ENCODE measurements at regions not wholly inside any gene's neighbourhood (a gene's known extent, or its start where the extent isn't known, plus 50 kb on each side); places are given as distances from the start of the nearest gene placed in this dataset.

DNA sequence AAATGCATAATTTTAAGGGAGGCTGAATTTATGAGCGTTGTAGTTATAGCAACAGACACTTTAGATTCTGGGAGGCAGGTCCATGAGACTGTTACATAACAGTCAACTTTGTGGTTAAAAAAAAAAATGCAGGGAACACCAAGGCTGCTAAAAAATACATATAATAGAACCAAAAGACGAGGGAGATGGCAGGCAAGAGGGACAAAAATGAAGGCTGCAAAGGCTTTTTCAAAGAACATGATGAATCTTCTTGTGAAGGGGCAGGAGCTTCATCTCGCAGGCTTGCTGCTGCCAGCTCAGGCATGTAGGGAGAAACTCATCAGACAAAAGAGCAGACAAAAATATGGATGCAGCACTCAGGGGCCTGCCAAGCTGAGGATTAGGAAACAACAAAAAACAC is 243.9 kb downstream of the SHQ1 start:
- no peak for DNase-seq (ENCODE audit: low read depth)
- H3K4me3 ChIP-seq (ENCODE audit: low read depth, low read length): no peak overlapping the region
- TF ChIP-seq POLR2A (IDR thresholded peaks at IDR 0.05; ENCODE audit: extremely low read depth, insufficient read length) (no peak), MAX (IDR thresholded peaks at IDR 0.05; ENCODE audit: low read depth, low read length) (no peak), MYC (IDR thresholded peaks at IDR 0.05; ENCODE audit: low read depth, low read length) (no peak), CTCF (IDR thresholded peaks at IDR 0.05; ENCODE audit: low read depth, low read length) (no peak)

DNA sequence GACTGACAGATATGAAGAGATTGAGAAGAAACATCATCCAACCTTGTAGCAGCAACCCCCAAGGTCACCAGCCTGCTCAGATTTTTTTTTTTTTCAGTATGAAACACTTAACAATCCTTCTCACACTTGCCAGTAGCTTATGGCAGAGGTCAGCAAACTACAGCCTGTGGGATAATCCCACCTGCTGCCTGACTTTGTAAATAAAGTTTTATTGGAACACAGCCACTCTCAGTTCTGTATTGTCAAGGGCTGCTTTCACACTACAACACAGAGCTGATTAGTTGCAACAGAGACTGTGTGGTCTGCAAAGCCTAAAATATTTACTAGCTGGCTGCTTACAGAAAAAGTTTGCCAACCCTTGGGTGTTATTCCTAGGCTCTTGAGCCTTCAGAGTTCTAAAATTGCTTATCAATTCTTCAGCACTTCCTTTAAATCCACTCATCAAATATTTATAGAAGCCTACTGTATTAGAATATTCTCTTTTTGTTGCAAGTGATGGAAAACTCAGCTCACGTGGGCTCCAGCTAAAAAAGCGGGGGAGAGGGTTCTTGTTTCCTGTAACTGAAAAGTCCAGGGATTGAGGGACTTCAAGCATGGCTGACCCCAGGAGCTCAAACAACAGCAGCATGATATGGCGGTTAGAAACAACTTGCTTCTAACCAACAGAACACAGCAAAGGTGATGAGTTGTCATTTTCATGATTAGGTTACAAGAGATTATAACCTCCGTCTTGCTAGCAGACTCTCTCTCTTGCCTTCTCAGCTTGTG is 246.1 kb downstream of the SHQ1 start:
- TF ChIP-seq CTCF (IDR thresholded peaks at IDR 0.05; ENCODE audit: low read depth, low read length) (no peak), MAX (IDR thresholded peaks at IDR 0.05; ENCODE audit: low read depth, low read length) (no peak), MYC (IDR thresholded peaks at IDR 0.05; ENCODE audit: low read depth, low read length) (no peak), POLR2A (IDR thresholded peaks at IDR 0.05; ENCODE audit: extremely low read depth, insufficient read length) (no peak)
- no peak for DNase-seq (ENCODE audit: low read depth)

GRCh38 chr3:72601060-72601459 is 247.2 kb downstream of the SHQ1 start:
- TF ChIP-seq MYC (IDR thresholded peaks at IDR 0.05; ENCODE audit: low read depth, low read length) (no peak), MAX (IDR thresholded peaks at IDR 0.05; ENCODE audit: low read depth, low read length) (no peak), POLR2A (IDR thresholded peaks at IDR 0.05; ENCODE audit: extremely low read depth, insufficient read length) (no peak), CTCF (IDR thresholded peaks at IDR 0.05; ENCODE audit: low read depth, low read length) (no peak)
- no peak for DNase-seq (ENCODE audit: low read depth)
- no peak overlapping the region for H3K4me3 ChIP-seq (ENCODE audit: low read depth, low read length)

More for the DNA sequence above, 246.1 kb downstream of the SHQ1 start:
- H3K4me3 ChIP-seq (ENCODE audit: low read depth, low read length): no peak overlapping the region

DNA sequence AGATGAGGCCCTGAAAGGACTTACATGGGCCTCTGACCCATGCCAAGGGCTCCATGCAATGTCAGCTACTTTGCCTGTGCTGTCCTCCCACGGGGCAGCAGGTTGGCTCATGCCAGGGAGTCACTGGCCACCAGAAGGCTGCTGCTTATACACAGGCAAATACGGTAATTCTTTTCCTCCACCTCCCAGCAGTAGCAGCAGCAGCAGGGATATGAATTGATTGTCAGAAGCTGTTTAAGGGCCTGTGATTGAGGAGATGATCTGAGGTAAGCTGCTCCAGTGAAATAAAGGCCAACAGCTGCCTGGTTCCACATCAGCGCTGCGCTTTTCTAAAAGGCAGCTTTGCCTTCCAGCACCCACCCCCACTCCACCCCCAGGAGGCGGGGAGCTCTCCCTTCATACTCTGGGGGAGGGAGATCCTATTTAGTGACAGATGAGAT is 250.5 kb downstream of the SHQ1 start:
- TF ChIP-seq CTCF (IDR thresholded peaks at IDR 0.05; ENCODE audit: low read depth, low read length): no peak
- no peak for TF ChIP-seq MAX (IDR thresholded peaks at IDR 0.05; ENCODE audit: low read depth, low read length)
- TF ChIP-seq MYC (IDR thresholded peaks at IDR 0.05; ENCODE audit: low read depth, low read length): no peak
- no peak for TF ChIP-seq POLR2A (IDR thresholded peaks at IDR 0.05; ENCODE audit: extremely low read depth, insufficient read length)
- peak; percentile 6 for DNase-seq (ENCODE audit: low read depth)
- H3K4me3 ChIP-seq (ENCODE audit: low read depth, low read length): no peak overlapping the region

DNA sequence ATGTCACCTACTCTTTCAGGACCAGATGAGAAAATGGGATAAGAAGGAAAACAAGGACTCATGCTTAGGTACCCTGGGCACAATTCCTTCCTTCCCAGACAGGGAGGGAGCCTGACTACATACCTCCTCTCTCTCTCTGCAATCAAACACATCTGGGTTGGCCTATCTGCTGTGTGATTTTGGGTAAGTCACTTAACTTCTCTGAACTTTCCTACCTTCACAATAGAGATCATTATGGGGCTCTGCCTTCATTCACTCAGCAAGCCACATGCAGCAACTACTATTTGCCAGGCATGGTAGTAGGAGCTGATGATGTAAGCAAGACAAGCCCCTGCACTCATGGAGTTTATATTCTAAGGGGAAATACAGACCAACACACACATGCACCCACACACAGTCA is 251.2 kb downstream of the SHQ1 start:
- no peak overlapping the region for H3K4me3 ChIP-seq (ENCODE audit: low read depth, low read length)
- no peak for DNase-seq (ENCODE audit: low read depth)
- no peak for TF ChIP-seq POLR2A (IDR thresholded peaks at IDR 0.05; ENCODE audit: extremely low read depth, insufficient read length)
- TF ChIP-seq CTCF (IDR thresholded peaks at IDR 0.05; ENCODE audit: low read depth, low read length): no peak
- TF ChIP-seq MYC (IDR thresholded peaks at IDR 0.05; ENCODE audit: low read depth, low read length): no peak
- no peak for TF ChIP-seq MAX (IDR thresholded peaks at IDR 0.05; ENCODE audit: low read depth, low read length)
